A673 (cell line): ENCODE measurements at regions not wholly inside any gene's neighbourhood (a gene's known extent, or its start where the extent isn't known, plus 50 kb on each side); places are given as distances from the start of the nearest gene placed in this dataset.

Source experiments
- BruUV-seq: library from RNA; stranded (reverse); fragments of 400-500 nt; replicated peaks from 2 replicates; lab custom pipeline; 2021; lab: Mats Ljungman, UMichigan
- CTCF ChIA-PET: fragments of 300-600 bp; sonication (Branson Sonifier 250); formaldehyde crosslinking; loops from one replicate; lab custom pipeline; 2022; ENCODE audit warnings: antibody characterized with exemption; lab: Charles Lee
- POLR2A ChIA-PET: fragments of 300-600 bp; sonication (Branson Sonifier 250); formaldehyde crosslinking; loops from one replicate; lab custom pipeline; 2022; ENCODE audit warnings: antibody characterized with exemption; ENCODE audit not compliant: low non-redundant PET; lab: Charles Lee
- DNase-seq: peaks from one replicate; pipeline ENCODE4 v3.0.0-alpha.2; 2015; ENCODE audit warnings: low spot score
- H3K27ac ChIP-seq: fragments of 200-600 bp; sonication (generic); 2 replicates; pipeline ENCODE4 v1.5.1; 2016; ENCODE audit warnings: mixed run types, low read depth, mild to moderate bottlenecking, mixed read lengths, antibody characterized with exemption, low read length; ENCODE audit not compliant: poor library complexity, severe bottlenecking
- H3K27me3 ChIP-seq: fragments of 200-600 bp; sonication (generic); replicated peaks from 2 replicates; pipeline ENCODE4 v1.6.1; 2017; ENCODE audit warnings: mixed run types, low read depth, mild to moderate bottlenecking, mixed read lengths, antibody characterized with exemption, low read length; ENCODE audit not compliant: insufficient read depth, poor library complexity
- H3K36me3 ChIP-seq: fragments of 200-600 bp; sonication (generic); 2 replicates; pipeline ENCODE4 v1.6.1; 2016; ENCODE audit warnings: mixed run types, mild to moderate bottlenecking, mixed read lengths, antibody characterized with exemption, low read length; ENCODE audit not compliant: insufficient read depth, poor library complexity, severe bottlenecking
- H3K4me1 ChIP-seq: fragments of 200-600 bp; sonication (generic); 2 replicates; pipeline ENCODE4 v1.6.1; 2017; ENCODE audit warnings: mixed run types, mild to moderate bottlenecking, mixed read lengths, antibody characterized with exemption, low read length; ENCODE audit not compliant: insufficient read depth, poor library complexity, severe bottlenecking
- H3K4me3 ChIP-seq: fragments of 200-600 bp; sonication (generic); 2 replicates; pipeline ENCODE4 v1.5.1; 2016; ENCODE audit warnings: low read depth, mixed run types, mild to moderate bottlenecking, mixed read lengths, low read length; ENCODE audit not compliant: poor library complexity, severe bottlenecking
- H3K9me3 ChIP-seq: fragments of 200-600 bp; sonication (generic); 2 replicates; pipeline ENCODE4 v1.6.1; 2016; ENCODE audit warnings: mixed run types, low read depth, mild to moderate bottlenecking, mixed read lengths, antibody characterized with exemption, low read length; ENCODE audit not compliant: poor library complexity, severe bottlenecking
- EZH2 ChIP-seq: fragments of 200-600 bp; sonication (generic); IDR thresholded peaks from 2 replicates; pipeline ENCODE4 v1.6.1; 2017; ENCODE audit warnings: borderline replicate concordance, low read depth, mild to moderate bottlenecking, mixed read lengths, antibody characterized with exemption, low read length; ENCODE audit not compliant: poor library complexity, severe bottlenecking
- intact Hi-C: fragments of 100-400 bp; cut with micrococcal nuclease; formaldehyde crosslinking; loops from one replicate; pipeline ENCODE4 v1.10.0; 2022; ENCODE audit not compliant: unreplicated experiment
- TF ChIP-seq, protein P1 (sequence below): fragments of 300-800, 200-600 bp; sonication (generic); conservative IDR thresholded peaks from 2 replicates; pipeline ENCODE4 v1.5.1; 2017; ENCODE audit warnings: low read depth, mild to moderate bottlenecking, antibody characterized with exemption, low read length, moderate library complexity, mixed read lengths

DNA sequence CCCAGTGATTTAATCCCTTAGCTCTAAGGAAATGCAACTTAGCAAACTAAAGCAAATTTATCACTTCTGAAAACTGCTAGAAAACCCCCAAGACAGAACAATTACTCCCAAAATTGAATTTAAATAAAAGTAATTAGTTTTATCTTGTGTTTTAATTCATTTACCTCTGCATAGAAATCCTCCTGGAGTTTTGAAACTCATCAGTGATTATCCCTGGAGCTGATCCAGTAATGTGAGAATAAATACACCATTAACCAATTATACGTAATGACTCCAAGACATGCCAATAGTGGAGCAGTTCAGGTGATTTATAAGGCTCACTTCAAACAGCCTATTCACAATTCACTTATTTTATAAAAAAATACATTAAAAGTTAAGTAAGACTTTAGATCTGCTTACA, 855.3 kb upstream of the FLRT2 start:
- ChIA-PET CTCF (interaction anchor here (0.6 kb wide), 1 partner anchor 937 kb away, joined by 3 read pairs; no protein-coding TSS in a partner anchor), POLR2A (no interaction called here)
- no peak for DNase-seq
- Histone ChIP-seq H3K4me3 (no peak overlapping the region), H3K36me3 (no peaks in the 10 kb centered on the region), H3K9me3 (no peaks in the 10 kb centered on the region), H3K27ac (no peak overlapping the region), H3K27me3 (no peaks in the 10 kb centered on the region), H3K4me1 (peaks cover 3% of the 10 kb centered on the region)
- no peak for TF ChIP-seq EZH2
- TF ChIP-seq, protein P1, sequence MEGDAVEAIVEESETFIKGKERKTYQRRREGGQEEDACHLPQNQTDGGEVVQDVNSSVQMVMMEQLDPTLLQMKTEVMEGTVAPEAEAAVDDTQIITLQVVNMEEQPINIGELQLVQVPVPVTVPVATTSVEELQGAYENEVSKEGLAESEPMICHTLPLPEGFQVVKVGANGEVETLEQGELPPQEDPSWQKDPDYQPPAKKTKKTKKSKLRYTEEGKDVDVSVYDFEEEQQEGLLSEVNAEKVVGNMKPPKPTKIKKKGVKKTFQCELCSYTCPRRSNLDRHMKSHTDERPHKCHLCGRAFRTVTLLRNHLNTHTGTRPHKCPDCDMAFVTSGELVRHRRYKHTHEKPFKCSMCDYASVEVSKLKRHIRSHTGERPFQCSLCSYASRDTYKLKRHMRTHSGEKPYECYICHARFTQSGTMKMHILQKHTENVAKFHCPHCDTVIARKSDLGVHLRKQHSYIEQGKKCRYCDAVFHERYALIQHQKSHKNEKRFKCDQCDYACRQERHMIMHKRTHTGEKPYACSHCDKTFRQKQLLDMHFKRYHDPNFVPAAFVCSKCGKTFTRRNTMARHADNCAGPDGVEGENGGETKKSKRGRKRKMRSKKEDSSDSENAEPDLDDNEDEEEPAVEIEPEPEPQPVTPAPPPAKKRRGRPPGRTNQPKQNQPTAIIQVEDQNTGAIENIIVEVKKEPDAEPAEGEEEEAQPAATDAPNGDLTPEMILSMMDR = no peak
- intact Hi-C loops = no loop called here
- BruUV-seq = no TSS peak

DNA sequence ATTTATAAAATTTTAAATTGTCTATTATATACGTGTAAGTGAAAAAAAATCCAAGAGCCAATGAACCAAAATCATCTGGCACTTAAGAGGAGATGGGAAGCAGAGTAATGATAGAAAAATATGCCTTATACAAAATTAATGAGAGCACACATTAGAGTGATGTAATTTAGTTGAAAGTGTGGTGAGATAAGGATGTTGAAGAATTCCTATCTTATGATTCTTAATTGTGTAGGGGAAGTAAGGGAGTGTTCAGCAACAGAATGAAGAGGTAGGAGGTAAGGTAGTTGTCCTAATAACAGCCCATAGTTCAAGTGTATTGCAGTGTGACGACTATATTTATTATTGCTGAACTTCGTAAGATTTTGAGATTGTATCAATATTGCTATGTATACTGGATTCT, 843.4 kb upstream of the FLRT2 start:
- no peaks in the 10 kb centered on the region for H3K36me3 ChIP-seq
- no peak for TF ChIP-seq EZH2
- TF ChIP-seq, protein P1 = no peak
- peaks cover 6% of the 10 kb centered on the region for H3K9me3 ChIP-seq
- DNase-seq = no peak
- CTCF ChIA-PET = no interaction called here
- H3K4me1 ChIP-seq = no peaks in the 10 kb centered on the region
- no peak overlapping the region for H3K27ac ChIP-seq
- H3K27me3 ChIP-seq = no peaks in the 10 kb centered on the region
- POLR2A ChIA-PET = interaction anchor here (0.6 to 0.7 kb wide), 2 partner anchors 375 to 1195 kb away, joined by 3 read pairs; no protein-coding TSS in a partner anchor
- H3K4me3 ChIP-seq = no peak overlapping the region
- BruUV-seq = no TSS peak
- intact Hi-C loops = no loop called here

DNA sequence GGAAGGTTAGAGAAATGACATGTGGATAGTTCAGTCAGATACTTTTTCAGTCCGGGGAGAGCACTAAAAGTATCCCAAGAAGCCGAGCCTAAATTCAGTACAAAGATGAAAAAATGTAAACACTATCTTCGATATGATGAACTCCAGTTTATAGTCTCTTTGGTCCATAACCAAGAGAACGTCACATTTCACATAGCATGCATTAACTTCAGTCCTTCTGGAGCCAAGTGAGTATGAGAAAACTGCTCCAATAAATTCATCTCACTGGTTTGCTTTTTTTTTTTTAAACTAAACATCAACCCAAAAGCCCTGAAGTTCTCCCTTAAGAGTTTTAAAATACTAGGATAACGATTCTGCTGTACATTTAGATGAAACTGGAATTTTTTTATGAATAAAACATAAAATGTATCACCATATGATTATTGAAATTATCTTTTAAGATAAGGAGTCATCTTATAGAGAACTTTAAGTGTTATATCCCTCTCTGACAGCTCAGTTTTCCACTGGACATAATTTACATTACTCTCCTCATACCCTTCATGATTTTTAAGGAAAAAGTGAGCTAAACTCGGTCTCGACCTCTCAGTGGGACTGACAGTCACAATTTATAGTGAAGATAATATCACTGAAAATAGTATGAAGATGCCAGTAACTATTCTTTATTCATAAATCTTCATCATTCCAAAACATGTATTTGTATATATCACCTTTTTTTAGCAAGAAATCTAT, 841.5 kb upstream of the FLRT2 start:
- H3K27ac ChIP-seq = no peak overlapping the region
- H3K4me3 ChIP-seq = no peak overlapping the region
- no peak for DNase-seq
- intact Hi-C loops = no loop called here
- BruUV-seq = no TSS peak
- TF ChIP-seq, protein P1 = no peak
- no peak for TF ChIP-seq EZH2
- H3K36me3 ChIP-seq = no peaks in the 10 kb centered on the region
- peaks cover 6% of the 10 kb centered on the region for H3K9me3 ChIP-seq
- ChIA-PET POLR2A (no interaction called here), CTCF (no interaction called here)
- H3K4me1 ChIP-seq = peaks cover 1% of the 10 kb centered on the region
- no peaks in the 10 kb centered on the region for H3K27me3 ChIP-seq
